Activated effector memory CD4-positive, alpha-beta T cell treated with anti-CD3 and anti-CD28 coated beads, Interleukin-2, amount 50 U/mL, for 16 hours (primary cell): ENCODE measurements at regions not wholly inside any gene's neighbourhood (a gene's known extent, or its start where the extent isn't known, plus 50 kb on each side); places are given as distances from the start of the nearest gene placed in this dataset.
"Not testable (repeated sequence)": the region's sequence is repeated elsewhere in the genome, so short reads cannot be mapped to it uniquely, and the experiment has no call there.

Experiments used
- DNase-seq: peaks from one replicate; pipeline ENCODE4 v3.0.0-alpha.2; 2020

GRCh38 chr18:75981102-75981501, 513.9 kb downstream of the ZNF516 start:
- no peak for DNase-seq

GRCh38 chr18:75977081-75977480, 518.0 kb downstream of the ZNF516 start:
- no peak for DNase-seq

GRCh38 chr18:75970212-75970611, 524.8 kb downstream of the ZNF516 start:
- no peak for DNase-seq

GRCh38 chr18:75966431-75966830, 528.6 kb downstream of the ZNF516 start:
- no peak for DNase-seq

- DNase-seq, result no peak
Measured at GRCh38 chr18:75962036-75962572, 532.9 kb downstream of the ZNF516 start.

- not testable (repeated sequence) for DNase-seq
Measured at GRCh38 chr18:75960356-75960755, 532.9 kb upstream of the SMIM21 start.

- DNase-seq, result no peak
Measured at GRCh38 chr18:75959150-75959549, 531.6 kb upstream of the SMIM21 start.

GRCh38 chr18:75958683-75959082, 531.2 kb upstream of the SMIM21 start:
- DNase-seq, result no peak

GRCh38 chr18:75945265-75945933, 517.9 kb upstream of the SMIM21 start:
- no peak for DNase-seq

GRCh38 chr18:75937306-75937705, 509.8 kb upstream of the SMIM21 start:
- no peak for DNase-seq

- DNase-seq, result no peak
Measured at GRCh38 chr18:75936862-75937261, 509.4 kb upstream of the SMIM21 start.

- no peak for DNase-seq
Measured at GRCh38 chr18:75931079-75931478, 503.6 kb upstream of the SMIM21 start.

GRCh38 chr18:75928706-75929105, 501.2 kb upstream of the SMIM21 start:
- DNase-seq, result no peak

- DNase-seq, result no peak
Measured at GRCh38 chr18:75927791-75928190, 500.3 kb upstream of the SMIM21 start.

- no peak for DNase-seq
Measured at GRCh38 chr18:75926811-75927210, 499.3 kb upstream of the SMIM21 start.

- no peak for DNase-seq
Measured at GRCh38 chr18:75923169-75923568, 495.7 kb upstream of the SMIM21 start.

GRCh38 chr18:75916624-75916982, 489.1 kb upstream of the SMIM21 start:
- no peak for DNase-seq

GRCh38 chr18:75915941-75916623, 488.6 kb upstream of the SMIM21 start:
- DNase-seq, result no peak

GRCh38 chr18:75912829-75913228, 485.3 kb upstream of the SMIM21 start:
- no peak for DNase-seq

- no peak for DNase-seq
Measured at GRCh38 chr18:75904416-75904815, 476.9 kb upstream of the SMIM21 start.

- no peak for DNase-seq
Measured at GRCh38 chr18:75898651-75899050, 471.1 kb upstream of the SMIM21 start.

GRCh38 chr18:75897386-75897785, 469.9 kb upstream of the SMIM21 start:
- no peak for DNase-seq

- no peak for DNase-seq
Measured at GRCh38 chr18:75896865-75897264, 469.4 kb upstream of the SMIM21 start.

- DNase-seq, result no peak
Measured at GRCh38 chr18:75895135-75895534, 467.6 kb upstream of the SMIM21 start.

GRCh38 chr18:75884728-75885127, 457.2 kb upstream of the SMIM21 start:
- no peak for DNase-seq
